Fibroblast of lung (primary cell): ENCODE measurements at regions not wholly inside any gene's neighbourhood (a gene's known extent, or its start where the extent isn't known, plus 50 kb on each side); places are given as distances from the start of the nearest gene placed in this dataset.

Experiments used
- DNase-seq, 2 donors: peaks; one replicate each; pipeline versions ENCODE4 v3.0.0 to v3.0.0-alpha.2; 2010; ENCODE audit warnings: low read depth in 2 of 2
- H2AFZ ChIP-seq: 2 replicates; pipeline ENCODE4 v1.5.1; 2012; ENCODE audit warnings: low read length, control low read depth, inconsistent platforms
- H3K27ac ChIP-seq: 2 replicates; pipeline ENCODE4 v1.5.1; 2011; ENCODE audit warnings: low read length, control low read depth; ENCODE audit not compliant: insufficient read depth
- H3K27me3 ChIP-seq: 2 replicates; pipeline ENCODE4 v1.5.1; 2011; ENCODE audit warnings: mild to moderate bottlenecking, low read length; ENCODE audit not compliant: control insufficient read depth, insufficient read depth
- H3K36me3 ChIP-seq: 2 replicates; pipeline ENCODE4 v1.5.1; 2011; ENCODE audit warnings: low read length; ENCODE audit not compliant: control insufficient read depth, insufficient read depth
- H3K4me1 ChIP-seq: 2 replicates; pipeline ENCODE4 v1.5.1; 2011; ENCODE audit warnings: low read length; ENCODE audit not compliant: control insufficient read depth, insufficient read depth; ENCODE audit errors: extremely low read depth
- H3K4me2 ChIP-seq: 2 replicates; pipeline ENCODE4 v1.5.1; 2011; ENCODE audit warnings: low read length, control low read depth; ENCODE audit not compliant: insufficient read depth; ENCODE audit errors: extremely low read depth
- H3K4me3 ChIP-seq, 4 experiments: fragments of 200-600 bp in 1 of 4; sonication (generic) in 1 of 4; replicated peaks in 1 of 4; 2 replicates each; pipeline ENCODE4 v1.5.1; 2011 to 2016; ENCODE audit warnings: low read length in 4 of 4, low read depth in 3 of 4, mild to moderate bottlenecking in 3 of 4, control low read depth in 2 of 4, inconsistent platforms in 1 of 4, mixed read lengths in 1 of 4; ENCODE audit not compliant: insufficient read depth in 1 of 4; ENCODE audit errors: control extremely low read depth in 1 of 4
- H3K79me2 ChIP-seq: 2 replicates; pipeline ENCODE4 v1.5.1; 2012; ENCODE audit warnings: mild to moderate bottlenecking, low read length, inconsistent platforms; ENCODE audit not compliant: control insufficient read depth, insufficient read depth
- H3K9ac ChIP-seq: 2 replicates; pipeline ENCODE4 v1.5.1; 2011; ENCODE audit warnings: mild to moderate bottlenecking, low read length, control low read depth; ENCODE audit not compliant: insufficient read depth
- H3K9me3 ChIP-seq: 2 replicates; pipeline ENCODE4 v1.5.1; 2012; ENCODE audit warnings: low read depth, low read length; ENCODE audit not compliant: control insufficient read depth, insufficient read depth
- H4K20me1 ChIP-seq: 2 replicates; pipeline ENCODE4 v1.5.1; 2011; ENCODE audit warnings: low read length; ENCODE audit not compliant: control insufficient read depth, insufficient read depth; ENCODE audit errors: extremely low read depth
- CTCF ChIP-seq, 2 donors: IDR thresholded peaks in 1 of 2; conservative IDR thresholded peaks in 1 of 2; 1 replicate in 1 of 2; 2 replicates in 1 of 2; pipeline ENCODE4 v1.5.1; 2011 to 2012; ENCODE audit warnings: low read length in 2 of 2, control low read depth in 1 of 2, inconsistent platforms in 1 of 2, low read depth in 1 of 2, mild to moderate bottlenecking in 1 of 2
- EZH2 ChIP-seq: IDR thresholded peaks from 2 replicates; pipeline ENCODE4 v1.5.1; 2012; ENCODE audit warnings: low read length, control low read depth, mild to moderate bottlenecking; ENCODE audit errors: missing control alignments

GRCh38 chr15:29883126-29883525, 60.9 kb upstream of the TJP1 start:
- DNase-seq = peak; percentile 30 to 47
- Histone ChIP-seq H2AFZ (no peak overlapping the region), H3K4me1 (no peaks in the 10 kb centered on the region), H3K9me3 (no peaks in the 10 kb centered on the region), H3K4me2 (peak overlapping the region; percentile 15), H4K20me1 (no peaks in the 10 kb centered on the region), H3K9ac (no peak overlapping the region), H3K27ac (no peak overlapping the region), H3K27me3 (no peaks in the 10 kb centered on the region), H3K36me3 (no peaks in the 10 kb centered on the region), H3K4me3 (no peak overlapping the region), H3K79me2 (no peaks in the 10 kb centered on the region)
- TF ChIP-seq EZH2 = no peak
- no peak for TF ChIP-seq CTCF (conservative IDR thresholded peaks at IDR 0.05 in 1 of 2, IDR thresholded peaks at IDR 0.05 in 1 of 2; ENCODE audit: low read depth in 1 of 2, low read length in 2 of 2)

- no peak overlapping the region for H3K9ac ChIP-seq
- H4K20me1 ChIP-seq = no peaks in the 10 kb centered on the region
- H3K4me3 ChIP-seq = no peak overlapping the region
- H3K4me1 ChIP-seq = no peaks in the 10 kb centered on the region
- no peak overlapping the region for H2AFZ ChIP-seq
- H3K79me2 ChIP-seq = no peaks in the 10 kb centered on the region
- H3K4me2 ChIP-seq = no peak overlapping the region
- H3K27ac ChIP-seq = no peak overlapping the region
- TF ChIP-seq CTCF (conservative IDR thresholded peaks at IDR 0.05 in 1 of 2, IDR thresholded peaks at IDR 0.05 in 1 of 2; ENCODE audit: low read depth in 1 of 2, low read length in 2 of 2) (no peak), EZH2 (no peak)
- no peaks in the 10 kb centered on the region for H3K9me3 ChIP-seq
- H3K27me3 ChIP-seq = no peaks in the 10 kb centered on the region
- no peaks in the 10 kb centered on the region for H3K36me3 ChIP-seq
- no peak for DNase-seq
Observed at GRCh38 chr15:29880886-29881285, 58.6 kb upstream of the TJP1 start.

- Histone ChIP-seq H3K9me3 (no peaks in the 10 kb centered on the region), H3K27me3 (no peaks in the 10 kb centered on the region), H3K79me2 (no peaks in the 10 kb centered on the region), H3K4me1 (no peaks in the 10 kb centered on the region), H3K4me2 (no peak overlapping the region), H2AFZ (no peak overlapping the region), H3K27ac (no peak overlapping the region), H4K20me1 (no peaks in the 10 kb centered on the region), H3K9ac (no peak overlapping the region), H3K36me3 (no peaks in the 10 kb centered on the region), H3K4me3 (no peak overlapping the region)
- TF ChIP-seq CTCF (conservative IDR thresholded peaks at IDR 0.05 in 1 of 2, IDR thresholded peaks at IDR 0.05 in 1 of 2; ENCODE audit: low read depth in 1 of 2, low read length in 2 of 2) = no peak
- no peak for DNase-seq
Observed at GRCh38 chr15:29880341-29880740, 58.1 kb upstream of the TJP1 start.
